ENCODE measurements at regions not wholly inside any gene's neighbourhood (a gene's known extent, or its start where the extent isn't known, plus 50 kb on each side); places are given as distances from the start of the nearest gene placed in this dataset.

- no peak for DNase-seq (ENCODE audit: low read depth, low spot score)
These were observed 102.8 kb upstream of the SEMA6D start for GRCh38 chr15:47614360-47615011.

- DNase-seq (ENCODE audit: low read depth, low spot score) = no peak
These were observed 100.4 kb upstream of the SEMA6D start for GRCh38 chr15:47616876-47617275.

GRCh38 chr15:47618241-47618640 is 99.1 kb upstream of the SEMA6D start:
- no peak for DNase-seq (ENCODE audit: low read depth, low spot score)

- DNase-seq (ENCODE audit: low read depth, low spot score) = no peak
These were observed 96.2 kb upstream of the SEMA6D start for GRCh38 chr15:47620960-47621681.

- no peak for DNase-seq (ENCODE audit: low read depth, low spot score)
These were observed 95.2 kb upstream of the SEMA6D start for GRCh38 chr15:47622055-47622454.

GRCh38 chr15:47624503-47624902 is 92.8 kb upstream of the SEMA6D start:
- DNase-seq (ENCODE audit: low read depth, low spot score) = no peak

GRCh38 chr15:47639042-47639441 is 78.3 kb upstream of the SEMA6D start:
- DNase-seq (ENCODE audit: low read depth, low spot score) = no peak

- no peak for DNase-seq (ENCODE audit: low read depth, low spot score)
These were observed 77.2 kb upstream of the SEMA6D start for GRCh38 chr15:47640079-47640478.

GRCh38 chr15:47640901-47641300 is 76.4 kb upstream of the SEMA6D start:
- no peak for DNase-seq (ENCODE audit: low read depth, low spot score)

- no peak for DNase-seq (ENCODE audit: low read depth, low spot score)
These were observed 72.6 kb upstream of the SEMA6D start for GRCh38 chr15:47644722-47645121.

GRCh38 chr15:47650564-47650963 is 66.7 kb upstream of the SEMA6D start:
- no peak for DNase-seq (ENCODE audit: low read depth, low spot score)

GRCh38 chr15:47652328-47652727 is 65.0 kb upstream of the SEMA6D start:
- DNase-seq (ENCODE audit: low read depth, low spot score) = no peak

GRCh38 chr15:47652844-47653243 is 64.5 kb upstream of the SEMA6D start:
- no peak for DNase-seq (ENCODE audit: low read depth, low spot score)

GRCh38 chr15:47661661-47662180 is 55.6 kb upstream of the SEMA6D start:
- no peak for DNase-seq (ENCODE audit: low read depth, low spot score)

- DNase-seq (ENCODE audit: low read depth, low spot score) = no peak
These were observed 54.2 kb upstream of the SEMA6D start for GRCh38 chr15:47663101-47663500.

Measured in brain pericyte (primary cell).